IMR-90 (cell line): ENCODE measurements at regions not wholly inside any gene's neighbourhood (a gene's known extent, or its start where the extent isn't known, plus 50 kb on each side); places are given as distances from the start of the nearest gene placed in this dataset.

Source experiments
- ATAC-seq: fragments of 200-7000 bp; cut with Tn5 transposase; 2 replicates; pipeline ENCODE4 v1.9.1; 2020; ENCODE audit warnings: low read depth, mild to moderate bottlenecking, moderate library complexity
- BruUV-seq: library from RNA; stranded (reverse); fragments of 400-500 nt; replicated peaks from 2 replicates; lab custom pipeline; 2021; lab: Mats Ljungman, UMichigan
- CTCF ChIA-PET: fragments of 300-600 bp; formaldehyde crosslinking; extraction: SDS; loops from one replicate; lab custom pipeline; 2021; ENCODE audit warnings: antibody characterized with exemption; lab: Yijun Ruan, JAX
- POLR2A ChIA-PET: fragments of 300-600 bp; sonication (Branson Sonifier 250); formaldehyde crosslinking; loops from one replicate; lab custom pipeline; 2022; ENCODE audit warnings: antibody characterized with exemption; ENCODE audit not compliant: unreplicated experiment; lab: Charles Lee
- DNase-seq: peaks from one replicate; pipeline ENCODE4 v3.0.0; 2013
- H2AFZ ChIP-seq: replicated peaks from 2 replicates; pipeline ENCODE3; 2013; ENCODE audit warnings: low read length, mild to moderate bottlenecking; ENCODE audit not compliant: poor library complexity
- H2AK5ac ChIP-seq: 2 replicates; pipeline ENCODE4 v1.6.1; 2013; ENCODE audit warnings: low read depth, low read length, inconsistent platforms
- H2AK9ac ChIP-seq: replicated peaks from 2 replicates; pipeline ENCODE3; 2013; ENCODE audit warnings: mild to moderate bottlenecking, low read depth, low read length, moderate library complexity; ENCODE audit not compliant: poor library complexity
- H2BK120ac ChIP-seq: 2 replicates; pipeline ENCODE4 v1.6.1; 2013; ENCODE audit warnings: low read depth, low read length, inconsistent platforms
- H2BK15ac ChIP-seq: 3 replicates; pipeline ENCODE4 v1.6.1; 2013; ENCODE audit warnings: low read depth, low read length, inconsistent platforms
- H2BK20ac ChIP-seq: 2 replicates; pipeline ENCODE4 v1.6.1; 2013; ENCODE audit warnings: low read depth, mild to moderate bottlenecking, inconsistent platforms, low read length, moderate library complexity
- H2BK5ac ChIP-seq: 2 replicates; pipeline ENCODE4 v1.6.1; 2013; ENCODE audit warnings: mild to moderate bottlenecking, low read depth, low read length, inconsistent platforms; ENCODE audit not compliant: poor library complexity, severe bottlenecking
- H3K14ac ChIP-seq: replicated peaks from 2 replicates; pipeline ENCODE4 v1.6.1; 2013; ENCODE audit warnings: low read depth, low read length, inconsistent platforms
- H3K18ac ChIP-seq: 2 replicates; pipeline ENCODE4 v1.6.1; 2013; ENCODE audit warnings: low read depth, low read length, control low read depth
- H3K23ac ChIP-seq: 2 replicates; pipeline ENCODE4 v1.6.1; 2013; ENCODE audit warnings: low read depth, low read length, inconsistent platforms
- H3K27ac ChIP-seq: 2 replicates; pipeline ENCODE4 v1.5.1; 2013; ENCODE audit warnings: mild to moderate bottlenecking, control low read depth, low read length; ENCODE audit not compliant: insufficient read depth
- H3K27me3 ChIP-seq: 2 replicates; pipeline ENCODE4 v1.6.1; 2013; ENCODE audit warnings: low read length; ENCODE audit not compliant: control insufficient read depth, insufficient read depth
- H3K36me3 ChIP-seq: 2 replicates; pipeline ENCODE4 v1.6.1; 2013; ENCODE audit warnings: low read length, mixed read lengths; ENCODE audit not compliant: control insufficient read depth, insufficient read depth
- H3K4ac ChIP-seq: 2 replicates; pipeline ENCODE4 v1.6.1; 2013; ENCODE audit warnings: low read depth, low read length, inconsistent platforms
- H3K4me1 ChIP-seq: 2 replicates; pipeline ENCODE4 v1.6.1; 2013; ENCODE audit warnings: low read length, mixed read lengths; ENCODE audit not compliant: control insufficient read depth, insufficient read depth
- H3K4me2 ChIP-seq: 2 replicates; pipeline ENCODE4 v1.6.1; 2013; ENCODE audit warnings: low read depth, mild to moderate bottlenecking, control low read depth, low read length, moderate library complexity
- H3K4me3 ChIP-seq: 2 replicates; pipeline ENCODE4 v1.5.1; 2013; ENCODE audit warnings: low read depth, mild to moderate bottlenecking, control low read depth, low read length, moderate library complexity; ENCODE audit not compliant: insufficient read depth
- H3K56ac ChIP-seq: 2 replicates; pipeline ENCODE4 v1.6.1; 2013; ENCODE audit warnings: low read length, inconsistent platforms; ENCODE audit not compliant: insufficient read depth; ENCODE audit errors: extremely low read depth
- H3K79me1 ChIP-seq, 2 experiments: 2 replicates each; pipeline ENCODE4 v1.6.1; 2013; ENCODE audit warnings: low read length in 2 of 2, inconsistent platforms in 1 of 2, low read depth in 1 of 2
- H3K9ac ChIP-seq: 2 replicates; pipeline ENCODE4 v1.6.1; 2013; ENCODE audit warnings: low read depth, low read length, control low read depth
- H3K9me1 ChIP-seq: 2 replicates; pipeline ENCODE4 v1.6.1; 2013; ENCODE audit warnings: low read length, inconsistent platforms; ENCODE audit not compliant: insufficient read depth
- H3K9me3 ChIP-seq: 2 replicates; pipeline ENCODE4 v1.6.1; 2013; ENCODE audit warnings: low read length; ENCODE audit not compliant: control insufficient read depth, insufficient read depth
- H4K20me1 ChIP-seq: 2 replicates; pipeline ENCODE4 v1.6.1; 2013; ENCODE audit warnings: low read length, inconsistent platforms; ENCODE audit not compliant: insufficient read depth
- H4K5ac ChIP-seq: 2 replicates; pipeline ENCODE4 v1.6.1; 2013; ENCODE audit warnings: mild to moderate bottlenecking, low read depth, low read length, control low read depth
- H4K8ac ChIP-seq, 2 experiments: 2 replicates each; pipeline ENCODE4 v1.6.1; 2013; ENCODE audit warnings: low read depth in 2 of 2, low read length in 2 of 2, control low read depth in 1 of 2, inconsistent platforms in 1 of 2
- H4K91ac ChIP-seq: 2 replicates; pipeline ENCODE4 v1.6.1; 2013; ENCODE audit warnings: low read depth, low read length, inconsistent platforms; ENCODE audit not compliant: insufficient read depth
- CTCF ChIP-seq: conservative IDR thresholded peaks from 2 replicates; pipeline ENCODE4 v1.5.1; 2012; ENCODE audit warnings: mild to moderate bottlenecking, low read depth, low read length, improper control_type of control experiment
- MAFK ChIP-seq: IDR thresholded peaks from 2 replicates; pipeline ENCODE4 v1.6.1; 2012; ENCODE audit warnings: low read depth, low read length, improper control_type of control experiment
- POLR2A ChIP-seq: IDR thresholded peaks from 2 replicates; pipeline ENCODE4 v1.6.1; 2012; ENCODE audit warnings: mild to moderate bottlenecking, low read depth, low read length
- RAD21 ChIP-seq: IDR thresholded peaks from 2 replicates; pipeline ENCODE4 v1.6.1; 2012; ENCODE audit warnings: low read length, improper control_type of control experiment
- WGBS, 2 experiments: methylation state at CpG; one replicate each; pipeline versions ENCODE4 v1.1.5 to v1.1.7; 2013; ENCODE audit warnings: missing lambda C conversion rate in 2 of 2; ENCODE audit not compliant: insufficient read length in 1 of 2; ENCODE audit errors: extremely low coverage in 2 of 2; 5-methylcytosine and 5-hydroxymethylcytosine counted together
- dilution Hi-C: fragments of 300-500 bp; cut with HindIII; formaldehyde crosslinking; loops from one replicate; pipeline ENCODE4 v1.14.3; 2018; ENCODE audit warnings: low sequenced_read_pairs; ENCODE audit not compliant: unreplicated experiment
- in situ Hi-C: fragments of 300-500 bp; cut with MboI; formaldehyde crosslinking; loops from 3 replicates; pipeline ENCODE4 v1.14.3; 2019; ENCODE audit warnings: low sequenced_read_pairs, inconsistent platforms, mixed read lengths
- intact Hi-C: fragments of 100-400 bp; cut with micrococcal nuclease; formaldehyde crosslinking; loops from 2 replicates; pipeline ENCODE4 v1.10.0; 2022
- TF ChIP-seq, protein P1 (sequence below): fragments of 150-350 bp; IDR thresholded peaks from 2 replicates; pipeline ENCODE4 v1.6.1; 2016; ENCODE audit warnings: low read depth, mild to moderate bottlenecking, low read length, moderate library complexity, borderline replicate concordance

GRCh38 chr2:59912042-59912441, 641.4 kb downstream of the BCL11A start:
- ATAC-seq (no peak), DNase-seq (no peak)
- Histone ChIP-seq H3K36me3 (no peaks in the 10 kb centered on the region), H3K9ac (no peak overlapping the region), H3K4me3 (no peak overlapping the region), H2BK120ac (no peak overlapping the region), H3K18ac (no peak overlapping the region), H4K20me1 (no peaks in the 10 kb centered on the region), H2BK15ac (no peak overlapping the region), H2AK5ac (no peak overlapping the region), H3K27me3 (no peaks in the 10 kb centered on the region), H3K4me2 (no peak overlapping the region), H2AK9ac (no peak overlapping the region), H2BK5ac (no peak overlapping the region), H4K8ac (no peak overlapping the region), H3K23ac (no peak overlapping the region), H2AFZ (no peak overlapping the region), H3K56ac (no peak overlapping the region), H2BK20ac (no peak overlapping the region), H3K4me1 (no peaks in the 10 kb centered on the region), H3K14ac (no peak overlapping the region), H3K27ac (no peak overlapping the region), H3K9me1 (no peaks in the 10 kb centered on the region), H4K5ac (no peak overlapping the region), H3K9me3 (no peaks in the 10 kb centered on the region), H3K79me1 (no peaks in the 10 kb centered on the region), H3K4ac (no peak overlapping the region), H4K91ac (no peak overlapping the region)
- intact Hi-C loops (no loop called here), in situ Hi-C loops (no loop called here), dilution Hi-C loops (no loop called here)
- no CpG with 5 or more reads among the region's 1 CpG for WGBS, 2 experiments
- ChIA-PET POLR2A (no interaction called here), CTCF (no interaction called here)
- TF ChIP-seq, protein P1, sequence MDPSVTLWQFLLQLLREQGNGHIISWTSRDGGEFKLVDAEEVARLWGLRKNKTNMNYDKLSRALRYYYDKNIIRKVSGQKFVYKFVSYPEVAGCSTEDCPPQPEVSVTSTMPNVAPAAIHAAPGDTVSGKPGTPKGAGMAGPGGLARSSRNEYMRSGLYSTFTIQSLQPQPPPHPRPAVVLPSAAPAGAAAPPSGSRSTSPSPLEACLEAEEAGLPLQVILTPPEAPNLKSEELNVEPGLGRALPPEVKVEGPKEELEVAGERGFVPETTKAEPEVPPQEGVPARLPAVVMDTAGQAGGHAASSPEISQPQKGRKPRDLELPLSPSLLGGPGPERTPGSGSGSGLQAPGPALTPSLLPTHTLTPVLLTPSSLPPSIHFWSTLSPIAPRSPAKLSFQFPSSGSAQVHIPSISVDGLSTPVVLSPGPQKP: no peak
- TF ChIP-seq RAD21: no peak
- TF ChIP-seq POLR2A: no peak
- no peak for TF ChIP-seq CTCF
- no peak for TF ChIP-seq MAFK
- no TSS peak for BruUV-seq
